ENCODE measurements at regions not wholly inside any gene's neighbourhood (a gene's known extent, or its start where the extent isn't known, plus 50 kb on each side); places are given as distances from the start of the nearest gene placed in this dataset.

DNA sequence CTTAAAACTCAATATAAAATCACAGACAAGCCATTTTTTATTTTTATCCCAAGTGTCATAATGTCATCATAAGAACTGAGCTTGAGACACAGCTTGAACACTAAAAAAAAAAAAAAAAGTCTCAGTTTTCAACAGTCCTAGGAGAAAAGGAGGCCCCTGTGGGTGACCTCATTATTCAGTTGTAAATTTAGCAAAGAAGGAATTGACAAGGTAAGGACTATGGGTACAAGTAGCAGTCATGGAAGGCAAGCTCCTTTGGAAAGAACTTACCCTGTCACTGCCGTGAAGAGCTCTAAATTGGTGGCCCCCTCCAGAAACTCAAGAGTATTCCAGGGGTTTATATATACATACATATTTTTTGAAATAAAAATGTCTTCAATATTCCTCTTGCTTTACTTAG, 864.4 kb upstream of the KCND2 start:
- no peak for TF ChIP-seq POLR2A (IDR thresholded peaks at IDR 0.05)
- TF ChIP-seq, protein P1, sequence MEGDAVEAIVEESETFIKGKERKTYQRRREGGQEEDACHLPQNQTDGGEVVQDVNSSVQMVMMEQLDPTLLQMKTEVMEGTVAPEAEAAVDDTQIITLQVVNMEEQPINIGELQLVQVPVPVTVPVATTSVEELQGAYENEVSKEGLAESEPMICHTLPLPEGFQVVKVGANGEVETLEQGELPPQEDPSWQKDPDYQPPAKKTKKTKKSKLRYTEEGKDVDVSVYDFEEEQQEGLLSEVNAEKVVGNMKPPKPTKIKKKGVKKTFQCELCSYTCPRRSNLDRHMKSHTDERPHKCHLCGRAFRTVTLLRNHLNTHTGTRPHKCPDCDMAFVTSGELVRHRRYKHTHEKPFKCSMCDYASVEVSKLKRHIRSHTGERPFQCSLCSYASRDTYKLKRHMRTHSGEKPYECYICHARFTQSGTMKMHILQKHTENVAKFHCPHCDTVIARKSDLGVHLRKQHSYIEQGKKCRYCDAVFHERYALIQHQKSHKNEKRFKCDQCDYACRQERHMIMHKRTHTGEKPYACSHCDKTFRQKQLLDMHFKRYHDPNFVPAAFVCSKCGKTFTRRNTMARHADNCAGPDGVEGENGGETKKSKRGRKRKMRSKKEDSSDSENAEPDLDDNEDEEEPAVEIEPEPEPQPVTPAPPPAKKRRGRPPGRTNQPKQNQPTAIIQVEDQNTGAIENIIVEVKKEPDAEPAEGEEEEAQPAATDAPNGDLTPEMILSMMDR (IDR thresholded peaks at IDR 0.05): no peak

Measured in heart left ventricle (tissue), 13 donors.